Fibroblast of lung (primary cell): ENCODE measurements at regions not wholly inside any gene's neighbourhood (a gene's known extent, or its start where the extent isn't known, plus 50 kb on each side); places are given as distances from the start of the nearest gene placed in this dataset.
A peak's percentile ranks its signal among the peaks of the same experiment; 100 is the strongest.

Experiments
- DNase-seq, 2 donors: peaks; one replicate each; pipeline versions ENCODE4 v3.0.0 to v3.0.0-alpha.2; 2010; ENCODE audit warnings: low read depth in 2 of 2
- H2AFZ ChIP-seq: 2 replicates; pipeline ENCODE4 v1.5.1; 2012; ENCODE audit warnings: low read length, control low read depth, inconsistent platforms
- H3K27ac ChIP-seq: 2 replicates; pipeline ENCODE4 v1.5.1; 2011; ENCODE audit warnings: low read length, control low read depth; ENCODE audit not compliant: insufficient read depth
- H3K27me3 ChIP-seq: 2 replicates; pipeline ENCODE4 v1.5.1; 2011; ENCODE audit warnings: mild to moderate bottlenecking, low read length; ENCODE audit not compliant: control insufficient read depth, insufficient read depth
- H3K36me3 ChIP-seq: 2 replicates; pipeline ENCODE4 v1.5.1; 2011; ENCODE audit warnings: low read length; ENCODE audit not compliant: control insufficient read depth, insufficient read depth
- H3K4me1 ChIP-seq: 2 replicates; pipeline ENCODE4 v1.5.1; 2011; ENCODE audit warnings: low read length; ENCODE audit not compliant: control insufficient read depth, insufficient read depth; ENCODE audit errors: extremely low read depth
- H3K4me2 ChIP-seq: 2 replicates; pipeline ENCODE4 v1.5.1; 2011; ENCODE audit warnings: low read length, control low read depth; ENCODE audit not compliant: insufficient read depth; ENCODE audit errors: extremely low read depth
- H3K4me3 ChIP-seq, 4 experiments: fragments of 200-600 bp in 1 of 4; sonication (generic) in 1 of 4; replicated peaks in 1 of 4; 2 replicates each; pipeline ENCODE4 v1.5.1; 2011 to 2016; ENCODE audit warnings: low read length in 4 of 4, low read depth in 3 of 4, mild to moderate bottlenecking in 3 of 4, control low read depth in 2 of 4, inconsistent platforms in 1 of 4, mixed read lengths in 1 of 4; ENCODE audit not compliant: insufficient read depth in 1 of 4; ENCODE audit errors: control extremely low read depth in 1 of 4
- H3K79me2 ChIP-seq: 2 replicates; pipeline ENCODE4 v1.5.1; 2012; ENCODE audit warnings: mild to moderate bottlenecking, low read length, inconsistent platforms; ENCODE audit not compliant: control insufficient read depth, insufficient read depth
- H3K9ac ChIP-seq: 2 replicates; pipeline ENCODE4 v1.5.1; 2011; ENCODE audit warnings: mild to moderate bottlenecking, low read length, control low read depth; ENCODE audit not compliant: insufficient read depth
- H3K9me3 ChIP-seq: 2 replicates; pipeline ENCODE4 v1.5.1; 2012; ENCODE audit warnings: low read depth, low read length; ENCODE audit not compliant: control insufficient read depth, insufficient read depth
- H4K20me1 ChIP-seq: 2 replicates; pipeline ENCODE4 v1.5.1; 2011; ENCODE audit warnings: low read length; ENCODE audit not compliant: control insufficient read depth, insufficient read depth; ENCODE audit errors: extremely low read depth
- EZH2 ChIP-seq: IDR thresholded peaks from 2 replicates; pipeline ENCODE4 v1.5.1; 2012; ENCODE audit warnings: low read length, control low read depth, mild to moderate bottlenecking; ENCODE audit errors: missing control alignments
- TF ChIP-seq, protein P1 (sequence below), 2 donors: IDR thresholded peaks in 1 of 2; conservative IDR thresholded peaks in 1 of 2; 1 replicate in 1 of 2; 2 replicates in 1 of 2; pipeline ENCODE4 v1.5.1; 2011 to 2012; ENCODE audit warnings: low read length in 2 of 2, control low read depth in 1 of 2, inconsistent platforms in 1 of 2, low read depth in 1 of 2, mild to moderate bottlenecking in 1 of 2

DNA sequence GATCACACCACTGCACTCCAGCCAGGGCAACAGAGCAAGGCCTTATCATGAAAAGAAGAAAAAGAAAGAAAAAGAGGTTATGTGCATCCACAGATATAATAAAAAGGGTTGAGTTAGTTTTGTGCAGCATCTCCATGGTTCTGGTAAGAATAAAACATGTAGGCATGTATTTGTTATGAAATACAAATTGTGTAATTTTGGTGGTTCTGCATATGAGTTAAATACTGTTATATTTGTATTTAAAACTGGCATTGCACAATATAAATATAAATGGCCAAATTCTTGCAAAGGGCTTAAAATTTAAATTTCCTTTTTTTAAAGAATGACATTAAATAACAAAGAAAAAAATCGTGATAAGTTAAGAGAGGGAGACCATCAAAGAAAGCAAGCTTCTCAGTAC, 159.1 kb upstream of the PREP start:
- no peaks in the 10 kb centered on the region for H3K27me3 ChIP-seq
- TF ChIP-seq, protein P1, sequence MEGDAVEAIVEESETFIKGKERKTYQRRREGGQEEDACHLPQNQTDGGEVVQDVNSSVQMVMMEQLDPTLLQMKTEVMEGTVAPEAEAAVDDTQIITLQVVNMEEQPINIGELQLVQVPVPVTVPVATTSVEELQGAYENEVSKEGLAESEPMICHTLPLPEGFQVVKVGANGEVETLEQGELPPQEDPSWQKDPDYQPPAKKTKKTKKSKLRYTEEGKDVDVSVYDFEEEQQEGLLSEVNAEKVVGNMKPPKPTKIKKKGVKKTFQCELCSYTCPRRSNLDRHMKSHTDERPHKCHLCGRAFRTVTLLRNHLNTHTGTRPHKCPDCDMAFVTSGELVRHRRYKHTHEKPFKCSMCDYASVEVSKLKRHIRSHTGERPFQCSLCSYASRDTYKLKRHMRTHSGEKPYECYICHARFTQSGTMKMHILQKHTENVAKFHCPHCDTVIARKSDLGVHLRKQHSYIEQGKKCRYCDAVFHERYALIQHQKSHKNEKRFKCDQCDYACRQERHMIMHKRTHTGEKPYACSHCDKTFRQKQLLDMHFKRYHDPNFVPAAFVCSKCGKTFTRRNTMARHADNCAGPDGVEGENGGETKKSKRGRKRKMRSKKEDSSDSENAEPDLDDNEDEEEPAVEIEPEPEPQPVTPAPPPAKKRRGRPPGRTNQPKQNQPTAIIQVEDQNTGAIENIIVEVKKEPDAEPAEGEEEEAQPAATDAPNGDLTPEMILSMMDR (conservative IDR thresholded peaks at IDR 0.05 in 1 of 2, IDR thresholded peaks at IDR 0.05 in 1 of 2; ENCODE audit: low read depth in 1 of 2, low read length in 2 of 2), result no peak
- TF ChIP-seq EZH2, result no peak
- H3K27ac ChIP-seq, result no peak overlapping the region
- no peak overlapping the region for H2AFZ ChIP-seq
- H3K4me1 ChIP-seq, result no peaks in the 10 kb centered on the region
- H3K36me3 ChIP-seq, result no peaks in the 10 kb centered on the region
- no peak overlapping the region for H3K9ac ChIP-seq
- no peaks in the 10 kb centered on the region for H3K9me3 ChIP-seq
- H4K20me1 ChIP-seq, result no peaks in the 10 kb centered on the region
- peak in 1 of 2 donors; percentile 6 for DNase-seq
- no peak overlapping the region for H3K4me2 ChIP-seq
- no peaks in the 10 kb centered on the region for H3K79me2 ChIP-seq
- H3K4me3 ChIP-seq, result no peak overlapping the region

DNA sequence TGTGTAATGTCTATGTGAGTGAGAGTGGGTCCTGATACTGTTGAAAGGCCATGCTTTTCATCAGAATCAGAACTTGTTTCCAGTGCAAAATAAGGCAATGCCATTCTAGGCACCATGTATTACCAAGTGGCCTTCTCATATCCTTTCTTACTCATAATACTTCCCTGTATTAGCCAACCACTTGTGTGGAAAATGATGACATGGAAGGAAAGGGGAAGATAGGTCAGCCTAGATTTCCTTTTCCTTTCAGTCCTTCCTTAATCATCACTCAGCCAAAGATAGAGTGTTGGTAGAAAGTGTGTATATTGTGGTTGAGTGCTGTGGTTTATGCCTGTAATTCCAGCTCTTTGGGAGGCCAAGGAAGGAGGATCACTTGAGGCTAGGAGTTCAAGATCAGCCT, 158.6 kb upstream of the PREP start:
- Histone ChIP-seq H3K27ac (no peak overlapping the region), H3K4me1 (no peaks in the 10 kb centered on the region), H3K4me3 (no peak overlapping the region), H4K20me1 (no peaks in the 10 kb centered on the region), H3K9ac (no peak overlapping the region), H3K36me3 (no peaks in the 10 kb centered on the region), H3K79me2 (no peaks in the 10 kb centered on the region), H2AFZ (no peak overlapping the region), H3K27me3 (no peaks in the 10 kb centered on the region), H3K4me2 (no peak overlapping the region), H3K9me3 (no peaks in the 10 kb centered on the region)
- TF ChIP-seq EZH2, result no peak
- TF ChIP-seq, protein P1 (conservative IDR thresholded peaks at IDR 0.05 in 1 of 2, IDR thresholded peaks at IDR 0.05 in 1 of 2; ENCODE audit: low read depth in 1 of 2, low read length in 2 of 2), result no peak
- DNase-seq, result no peak

DNA sequence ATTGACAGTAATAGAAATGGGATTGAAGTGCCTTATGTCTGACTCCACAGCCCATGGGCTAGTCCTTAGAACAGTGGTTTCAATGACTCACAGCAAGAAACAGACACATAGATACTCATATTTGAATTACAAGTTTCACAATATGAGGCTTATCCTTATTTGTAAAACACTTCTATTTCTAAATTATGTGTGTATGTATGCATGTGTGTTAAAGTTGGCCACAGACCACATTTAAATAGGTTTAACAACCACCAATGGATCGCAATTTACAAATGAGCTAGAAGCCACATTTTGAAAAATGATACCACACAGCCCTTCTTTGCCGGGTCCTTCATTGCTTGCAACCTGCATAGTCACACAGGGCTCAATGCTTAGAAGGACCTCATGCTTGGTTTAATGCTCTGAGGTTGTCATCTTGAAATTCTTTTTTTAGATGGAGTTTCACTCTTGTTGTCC, 157.8 kb upstream of the PREP start:
- no peak overlapping the region for H2AFZ ChIP-seq
- H3K79me2 ChIP-seq, result no peaks in the 10 kb centered on the region
- no peak overlapping the region for H3K27ac ChIP-seq
- peak; percentile 11 to 75 for DNase-seq
- TF ChIP-seq, protein P1 (conservative IDR thresholded peaks at IDR 0.05 in 1 of 2, IDR thresholded peaks at IDR 0.05 in 1 of 2; ENCODE audit: low read depth in 1 of 2, low read length in 2 of 2), result no peak
- no peak for TF ChIP-seq EZH2
- no peak overlapping the region for H3K4me3 ChIP-seq
- no peaks in the 10 kb centered on the region for H3K9me3 ChIP-seq
- H4K20me1 ChIP-seq, result no peaks in the 10 kb centered on the region
- H3K4me2 ChIP-seq, result no peak overlapping the region
- H3K27me3 ChIP-seq, result no peaks in the 10 kb centered on the region
- no peaks in the 10 kb centered on the region for H3K4me1 ChIP-seq
- no peak overlapping the region for H3K9ac ChIP-seq
- no peaks in the 10 kb centered on the region for H3K36me3 ChIP-seq
